Muscle of back (tissue), 3 donors: ENCODE measurements at regions not wholly inside any gene's neighbourhood (a gene's known extent, or its start where the extent isn't known, plus 50 kb on each side); places are given as distances from the start of the nearest gene placed in this dataset.
A peak's percentile ranks its signal among the peaks of the same experiment; 100 is the strongest.

Source experiments
- DNase-seq, 3 donors: peaks; one replicate each; pipeline versions ENCODE4 v3.0.0 to v3.0.0-alpha.2; 2013

- DNase-seq, result no peak
These were observed 543.3 kb downstream of the LRRIQ3 start for GRCh38 chr1:73654714-73655113.

- DNase-seq, result no peak
These were observed 553.8 kb downstream of the LRRIQ3 start for GRCh38 chr1:73644198-73644597.

- DNase-seq, result no peak
These were observed 558.5 kb downstream of the LRRIQ3 start for GRCh38 chr1:73639494-73639893.

- peak in 1 of 3 donors; percentile 1 for DNase-seq
These were observed 560.7 kb downstream of the LRRIQ3 start for GRCh38 chr1:73637264-73637663.

GRCh38 chr1:73635021-73635420 lies 563.0 kb downstream of the LRRIQ3 start:
- no peak for DNase-seq

- no peak for DNase-seq
These were observed 570.3 kb downstream of the LRRIQ3 start for GRCh38 chr1:73627723-73628122.

GRCh38 chr1:73626326-73626725 lies 571.6 kb downstream of the LRRIQ3 start:
- DNase-seq, result no peak

- DNase-seq, result no peak
These were observed 574.0 kb downstream of the LRRIQ3 start for GRCh38 chr1:73623946-73624345.

GRCh38 chr1:73617145-73617544 lies 580.8 kb downstream of the LRRIQ3 start:
- DNase-seq, result no peak

GRCh38 chr1:73611681-73612080 lies 586.3 kb downstream of the LRRIQ3 start:
- no peak for DNase-seq

- peak in 1 of 3 donors; percentile 3 for DNase-seq
These were observed 593.2 kb downstream of the LRRIQ3 start for GRCh38 chr1:73604739-73605138.

- DNase-seq, result no peak
These were observed 593.8 kb downstream of the LRRIQ3 start for GRCh38 chr1:73604211-73604610.

- no peak for DNase-seq
These were observed 604.2 kb downstream of the LRRIQ3 start for GRCh38 chr1:73593804-73594203.

GRCh38 chr1:73593364-73593763 lies 604.6 kb downstream of the LRRIQ3 start:
- peak in 2 of 3 donors; percentile 5 to 41 for DNase-seq

GRCh38 chr1:73587080-73587479 lies 610.9 kb downstream of the LRRIQ3 start:
- no peak for DNase-seq

GRCh38 chr1:73577206-73577605 lies 620.8 kb downstream of the LRRIQ3 start:
- DNase-seq, result no peak

GRCh38 chr1:73576083-73576482 lies 621.9 kb downstream of the LRRIQ3 start:
- DNase-seq, result no peak

GRCh38 chr1:73564294-73564693 lies 633.7 kb downstream of the LRRIQ3 start:
- DNase-seq, result no peak

GRCh38 chr1:73556270-73556669 lies 641.7 kb downstream of the LRRIQ3 start:
- DNase-seq, result no peak

- DNase-seq, result no peak
These were observed 660.6 kb downstream of the LRRIQ3 start for GRCh38 chr1:73537400-73537799.

- no peak for DNase-seq
These were observed 680.3 kb downstream of the LRRIQ3 start for GRCh38 chr1:73517603-73518191.

GRCh38 chr1:73516451-73516850 lies 681.5 kb downstream of the LRRIQ3 start:
- no peak for DNase-seq

- DNase-seq, result no peak
These were observed 686.9 kb downstream of the LRRIQ3 start for GRCh38 chr1:73511038-73511437.

GRCh38 chr1:73500154-73500553 lies 697.8 kb downstream of the LRRIQ3 start:
- no peak for DNase-seq

GRCh38 chr1:73499671-73500070 lies 698.3 kb downstream of the LRRIQ3 start:
- no peak for DNase-seq
